HG02885 (cell line): ENCODE measurements at regions not wholly inside any gene's neighbourhood (a gene's known extent, or its start where the extent isn't known, plus 50 kb on each side); places are given as distances from the start of the nearest gene placed in this dataset.

Experiments
- ATAC-seq: cut with Tn5 transposase; IDR thresholded peaks from one replicate; pipeline ENCODE4 v1.9.1; 2021; ENCODE audit warnings: mild to moderate bottlenecking; ENCODE audit not compliant: unreplicated experiment, poor library complexity

DNA sequence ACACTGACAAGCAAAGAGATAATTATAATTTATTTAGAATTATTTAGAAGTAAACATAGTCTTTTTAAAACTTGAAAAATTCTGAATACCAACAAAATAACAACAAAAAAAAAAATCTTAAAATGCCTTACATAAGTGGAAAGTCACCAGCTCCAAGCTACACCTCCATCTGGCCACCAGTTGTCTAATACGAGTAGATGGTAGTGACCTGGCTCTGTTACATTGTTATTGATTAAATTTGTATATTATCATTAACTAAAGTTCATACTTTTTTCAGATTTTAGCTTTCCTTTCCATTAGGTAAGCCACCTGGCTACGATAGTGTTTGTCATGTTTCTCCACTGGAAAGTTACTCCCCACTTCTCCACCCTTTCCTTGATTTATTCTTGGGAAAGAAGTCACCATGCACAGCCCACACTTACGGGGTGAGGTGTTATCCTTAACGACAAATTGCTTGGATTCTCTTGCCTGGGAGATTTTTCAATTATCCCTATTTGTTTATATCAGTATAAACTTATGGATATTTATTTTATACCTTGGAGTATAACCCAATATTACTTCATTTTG is 464.5 kb upstream of the CHAC2 start:
- ATAC-seq = no peak

DNA sequence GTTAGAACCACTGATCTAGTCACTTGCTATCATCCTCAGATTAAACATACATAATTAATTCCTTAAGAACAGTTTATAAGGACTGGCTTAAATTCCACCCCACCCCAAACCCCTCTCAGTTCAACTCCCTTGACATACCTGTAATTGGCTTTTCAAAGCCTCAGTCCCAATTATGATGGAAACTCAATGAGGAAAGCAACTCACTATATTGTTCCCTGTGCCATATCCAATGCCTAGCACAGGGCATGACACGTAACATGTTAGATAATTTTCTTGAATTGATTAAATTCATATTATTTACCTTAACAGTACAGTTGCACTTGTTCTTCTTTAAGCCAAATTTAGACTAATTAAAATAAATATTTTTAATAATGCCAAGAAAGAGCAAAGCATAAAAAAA is 465.1 kb upstream of the CHAC2 start:
- ATAC-seq = no peak

DNA sequence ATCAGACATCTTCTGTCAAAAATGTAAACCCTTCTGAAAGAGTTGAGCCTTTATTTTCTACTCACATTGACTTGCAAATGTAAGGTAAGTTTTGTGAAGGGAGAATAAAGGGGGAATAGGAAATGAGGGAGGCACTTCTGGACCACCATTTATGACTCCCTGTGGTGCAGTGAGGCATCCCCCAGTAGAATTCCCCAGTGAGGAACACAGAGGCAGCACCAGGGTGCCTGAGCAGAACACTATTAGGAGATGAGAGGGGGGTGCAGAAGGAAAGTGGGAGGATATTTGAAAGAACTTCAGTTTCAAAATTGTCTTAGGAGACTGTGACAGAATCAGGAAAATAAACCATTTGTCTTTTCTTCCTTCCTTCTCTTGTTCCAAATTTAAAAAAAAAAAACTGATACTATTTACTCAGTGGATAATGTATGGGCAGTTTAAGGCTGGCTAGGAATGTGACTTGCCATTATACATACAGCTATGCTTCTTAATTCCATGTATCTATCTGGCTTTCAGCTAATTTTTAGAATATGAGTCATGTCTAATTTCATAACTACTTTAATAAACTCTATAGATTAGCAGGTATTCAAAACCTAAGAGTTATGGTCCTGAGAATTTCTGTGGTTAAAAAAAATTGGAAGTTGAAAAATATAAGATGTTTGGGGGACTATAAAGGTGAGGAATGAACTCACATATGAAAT is 478.1 kb upstream of the CHAC2 start:
- ATAC-seq = no peak

DNA sequence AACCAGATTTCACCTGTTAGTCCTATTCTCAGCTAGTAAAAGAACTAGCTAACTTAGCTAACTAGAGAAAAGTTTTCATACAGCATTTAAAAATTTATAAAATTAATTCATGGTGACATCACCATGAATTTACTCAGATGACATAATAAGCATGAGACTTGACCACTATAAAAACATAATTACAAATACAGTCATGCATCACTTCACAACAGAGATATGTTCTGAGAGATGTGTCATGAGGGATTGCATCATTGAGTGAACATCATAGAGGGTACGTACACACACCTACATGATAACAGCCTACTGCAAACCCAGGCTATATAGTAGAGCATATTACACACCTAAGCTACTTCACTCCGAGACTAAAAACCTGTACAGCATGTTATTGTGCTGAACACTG is 481.3 kb upstream of the CHAC2 start:
- no peak for ATAC-seq

DNA sequence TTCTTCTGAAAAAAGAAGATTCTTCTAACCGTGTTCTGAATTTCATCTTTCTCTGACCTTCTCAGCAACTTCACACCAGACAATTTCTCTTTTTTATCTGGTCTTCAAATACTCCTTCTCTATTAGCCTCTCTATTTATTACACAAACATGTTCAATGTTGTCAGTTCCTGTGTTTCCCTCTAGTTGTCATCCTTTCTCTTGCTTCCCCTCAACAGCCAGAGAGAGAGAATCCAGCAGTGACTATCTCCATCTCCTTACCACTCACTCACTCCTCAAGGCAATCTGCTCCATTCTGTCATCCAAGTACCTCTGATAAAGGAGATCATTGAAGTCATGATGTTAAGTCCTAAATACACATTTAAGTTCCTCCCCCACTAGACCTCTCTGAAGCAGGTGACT is 491.9 kb upstream of the CHAC2 start:
- ATAC-seq = no peak

GRCh38 chr2:53268626-53269025 is 499.0 kb upstream of the CHAC2 start:
- no peak for ATAC-seq

- no peak for ATAC-seq
Measured at GRCh38 chr2:53268086-53268485, 499.5 kb upstream of the CHAC2 start.

- ATAC-seq = no peak
Measured at GRCh38 chr2:53265544-53266299, 501.9 kb upstream of the CHAC2 start.

DNA sequence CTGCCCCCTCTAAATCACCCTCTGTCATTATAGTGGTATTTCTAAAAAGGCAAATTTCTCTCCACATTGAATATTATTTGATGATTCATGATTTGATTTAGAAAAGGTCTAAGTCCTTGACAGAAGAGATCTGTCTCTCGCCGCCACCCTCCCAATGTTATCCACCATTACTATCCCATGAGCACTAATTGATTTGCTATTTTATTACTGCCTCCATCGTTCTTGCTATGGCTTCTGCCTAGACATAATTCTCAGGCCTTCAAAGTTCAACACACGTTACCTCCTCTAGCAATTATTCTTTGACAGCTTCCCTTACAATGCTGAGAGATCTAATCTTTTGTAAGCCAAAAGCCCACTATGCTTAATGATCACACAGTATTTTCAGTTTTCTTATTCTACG is 507.0 kb upstream of the CHAC2 start:
- no peak for ATAC-seq

GRCh38 chr2:53259395-53260009 is 508.1 kb upstream of the CHAC2 start:
- ATAC-seq = no peak

DNA sequence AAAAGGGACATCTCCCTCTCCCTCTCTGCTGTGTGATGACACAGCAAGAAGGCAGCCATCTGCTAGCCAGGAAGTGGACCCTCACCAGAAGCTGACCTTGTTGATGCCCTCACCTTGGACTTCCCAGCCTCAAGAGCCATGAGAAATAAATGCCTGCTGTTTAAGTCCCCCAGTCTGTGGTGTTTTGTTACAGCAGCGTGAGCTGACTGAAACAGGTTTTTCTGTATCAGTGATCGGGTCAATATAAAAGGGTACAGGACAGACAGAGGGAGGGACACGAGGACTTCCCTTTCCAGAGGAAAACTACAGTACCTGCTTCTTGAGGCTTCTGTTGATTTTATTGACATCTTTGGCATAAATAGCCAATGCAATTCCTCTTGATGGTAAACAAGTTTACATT is 510.3 kb upstream of the CHAC2 start:
- ATAC-seq = no peak

GRCh38 chr2:53253244-53253643 is 514.4 kb upstream of the CHAC2 start:
- no peak for ATAC-seq

GRCh38 chr2:53252115-53252514 is 515.5 kb upstream of the CHAC2 start:
- no peak for ATAC-seq

DNA sequence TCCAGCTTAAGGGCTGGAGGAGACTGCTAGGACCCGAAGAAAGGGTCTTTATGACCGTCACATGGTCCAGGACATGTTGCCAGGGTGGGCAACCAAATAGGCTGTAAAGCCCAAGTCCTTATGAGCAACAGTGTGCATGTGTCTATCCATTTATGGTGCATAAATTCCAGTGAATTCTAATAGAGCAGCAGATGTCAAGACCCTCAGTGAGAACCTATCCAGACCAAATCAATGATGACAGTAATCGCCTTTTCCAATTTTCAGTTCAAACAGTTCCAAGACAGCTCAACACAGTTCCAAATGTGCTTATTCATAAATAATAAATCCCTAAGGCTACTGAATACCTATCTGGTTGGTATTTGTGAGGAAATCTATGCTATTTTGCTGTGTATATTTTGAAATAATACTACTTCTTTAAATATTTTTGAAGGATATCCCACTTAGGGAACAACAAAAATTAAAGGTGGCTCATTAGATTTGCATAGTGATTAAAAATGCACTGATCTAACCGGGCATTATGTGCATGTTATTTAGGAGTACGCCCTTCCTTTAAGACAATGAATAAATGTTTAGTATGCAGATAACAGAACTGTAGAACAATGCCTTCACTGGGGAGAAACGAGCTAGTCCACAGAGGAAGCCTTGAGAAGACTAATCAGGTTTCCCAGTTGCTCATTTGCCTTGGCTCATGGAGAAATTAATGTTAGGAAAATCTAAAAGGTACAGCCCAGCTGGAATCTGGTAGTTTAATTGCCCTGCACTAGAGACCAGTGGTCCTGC is 519.5 kb upstream of the CHAC2 start:
- ATAC-seq = no peak

GRCh38 chr2:53243430-53243829 is 524.2 kb upstream of the CHAC2 start:
- ATAC-seq = no peak

DNA sequence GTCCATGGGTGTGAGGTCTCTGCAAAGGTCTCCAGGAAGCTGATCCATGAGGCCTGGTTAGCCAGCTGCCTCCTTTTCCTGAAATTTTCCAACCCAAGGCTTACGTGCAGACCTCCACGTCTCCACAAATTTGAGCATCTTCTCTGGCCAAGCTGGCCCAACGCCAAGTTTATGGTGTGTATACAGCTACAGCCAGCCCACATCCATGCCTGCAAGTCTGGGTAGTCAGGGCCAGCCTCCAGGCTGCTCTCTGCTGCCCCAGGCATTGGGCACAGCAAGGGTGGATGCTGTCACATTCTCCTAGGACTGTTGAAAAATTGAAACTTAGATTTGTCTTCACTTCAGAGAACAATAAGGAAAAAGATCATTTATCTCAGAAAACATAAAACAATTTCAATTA is 525.5 kb upstream of the CHAC2 start:
- no peak for ATAC-seq

- ATAC-seq = no peak
Measured at GRCh38 chr2:53235836-53236582, 531.6 kb upstream of the CHAC2 start.

- ATAC-seq = no peak
Measured at GRCh38 chr2:53234548-53234903, 533.1 kb upstream of the CHAC2 start.

DNA sequence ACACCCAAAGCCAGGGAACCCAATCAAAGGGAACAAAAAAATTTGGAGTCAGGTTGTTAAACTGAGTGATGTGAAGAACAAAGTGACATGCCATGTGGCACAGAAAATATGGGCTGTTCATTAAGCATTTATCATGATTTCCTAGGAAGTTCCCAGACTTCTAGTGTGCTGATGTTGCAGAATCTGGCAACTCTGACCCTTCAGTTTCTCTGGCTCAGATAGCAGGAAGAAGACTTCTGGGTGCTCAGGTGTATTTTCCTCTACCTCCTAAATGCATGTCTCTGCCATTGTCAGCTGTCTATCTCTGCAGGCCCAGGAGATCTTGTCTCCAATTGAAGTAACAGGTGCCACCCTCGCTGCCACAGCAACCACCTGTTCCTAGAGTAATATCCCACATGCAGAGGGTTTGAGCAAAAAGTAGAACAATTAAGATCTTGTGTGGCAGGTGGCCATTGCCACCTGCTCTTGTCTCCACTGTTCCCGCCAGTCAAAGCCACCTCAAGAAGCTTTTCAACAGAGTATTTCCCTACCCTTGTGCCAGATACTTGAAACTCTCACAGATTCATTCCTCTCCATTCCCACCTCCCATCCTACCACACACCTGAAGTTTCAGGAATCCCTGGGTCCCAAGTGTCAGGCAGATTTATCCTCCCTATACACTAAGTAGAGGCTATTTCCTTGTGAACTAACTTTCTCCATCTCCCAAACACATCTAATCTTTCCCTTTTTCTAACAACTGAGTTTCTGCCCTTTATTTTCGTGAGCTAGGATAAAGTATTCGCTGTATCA is 533.7 kb upstream of the CHAC2 start:
- no peak for ATAC-seq
